K562 (cell line): ENCODE measurements at regions not wholly inside any gene's neighbourhood (a gene's known extent, or its start where the extent isn't known, plus 50 kb on each side); places are given as distances from the start of the nearest gene placed in this dataset.

ENCODE experiments used
- ATAC-seq: fragments of 200-7000 bp; cut with Tn5 transposase; 3 replicates; pipeline ENCODE4 v1.9.1; 2020; ENCODE audit warnings: moderate library complexity
- BruUV-seq: library from RNA; stranded (reverse); fragments of 400-500 nt; replicated peaks from 2 replicates; lab custom pipeline; 2021; lab: Mats Ljungman, UMichigan
- CTCF ChIA-PET: fragments of 300-600 bp; formaldehyde crosslinking; extraction: SDS; loops from one replicate; lab custom pipeline; 2021; ENCODE audit warnings: low intra/inter-chr PET ratio; lab: Yijun Ruan, JAX
- POLR2A ChIA-PET: fragments of 300-600, 350-650 bp; sonication (Branson Sonifier 250); formaldehyde crosslinking; extraction: SDS; loops from one replicate; lab custom pipeline; 2021; ENCODE audit warnings: antibody characterized with exemption, inconsistent platforms; lab: Yijun Ruan, JAX
- DNase-seq, 4 experiments: peaks; one replicate each; pipeline versions ENCODE4 v3.0.0 to v3.0.0-alpha.2; 2011 to 2018; ENCODE audit warnings: low spot score in 3 of 4, mixed read lengths in 3 of 4; ENCODE audit errors: extremely low read depth in 1 of 4
- FAIRE-seq: peaks from 2 replicates; lab custom pipeline; 2011; peaks lifted over from hg19 to GRCh38; lab: Jason Lieb, UNC
- H2AFZ ChIP-seq: 2 replicates; pipeline ENCODE4 v1.6.0; 2011; ENCODE audit warnings: low read depth, low read length, control low read depth, inconsistent platforms
- H3K27ac ChIP-seq: fragments of 200-600 bp; 3 replicates; pipeline ENCODE4 v1.8.0; 2011; ENCODE audit warnings: low read depth, mild to moderate bottlenecking, control low read depth, inconsistent platforms, low read length, moderate library complexity, mixed read lengths; ENCODE audit errors: extremely low read depth
- H3K27me3 ChIP-seq, 2 experiments: fragments of 300-600 bp in 1 of 2; 2 replicates in 1 of 2; 3 replicates in 1 of 2; pipeline versions ENCODE4 v1.6.0 to v1.8.0; 2011; ENCODE audit warnings: inconsistent platforms in 2 of 2, low read length in 2 of 2, mild to moderate bottlenecking in 1 of 2, mixed read lengths in 1 of 2, moderate library complexity in 1 of 2; ENCODE audit not compliant: control insufficient read depth in 2 of 2, insufficient read depth in 2 of 2
- H3K36me3 ChIP-seq: fragments of 300-600 bp; 3 replicates; pipeline ENCODE4 v1.8.0; 2011; ENCODE audit warnings: mild to moderate bottlenecking, low read length, inconsistent platforms; ENCODE audit not compliant: control insufficient read depth, insufficient read depth
- H3K4me1 ChIP-seq, 2 experiments: fragments of 200-600 bp in 1 of 2; replicated peaks in 1 of 2; 2 replicates in 1 of 2; 3 replicates in 1 of 2; pipeline versions ENCODE4 v1.5.1 to v1.8.0; 2011; ENCODE audit warnings: inconsistent platforms in 2 of 2, low read length in 2 of 2, mild to moderate bottlenecking in 1 of 2, mixed read lengths in 1 of 2, moderate library complexity in 1 of 2; ENCODE audit not compliant: control insufficient read depth in 2 of 2, insufficient read depth in 2 of 2
- H3K4me2 ChIP-seq: 2 replicates; pipeline ENCODE4 v1.6.1; 2011; ENCODE audit warnings: low read length, control low read depth, inconsistent platforms, mixed read lengths; ENCODE audit not compliant: insufficient read depth
- H3K4me3 ChIP-seq: fragments of 200-600 bp; sonication (generic), shearing (Covaris generic); 2 replicates; pipeline ENCODE4 v1.5.1; 2016; ENCODE audit warnings: control low read depth, inconsistent platforms
- H3K79me2 ChIP-seq: fragments of 200-600 bp; 3 replicates; pipeline ENCODE4 v1.8.0; 2011; ENCODE audit warnings: low read length, inconsistent platforms; ENCODE audit not compliant: control insufficient read depth, insufficient read depth
- H3K9ac ChIP-seq, 2 experiments: 2 replicates each; pipeline versions ENCODE4 v1.6.0 to v1.6.1; 2011; ENCODE audit warnings: low read depth in 2 of 2, low read length in 2 of 2, control low read depth in 1 of 2, inconsistent platforms in 1 of 2, mild to moderate bottlenecking in 1 of 2, mixed read lengths in 1 of 2; ENCODE audit not compliant: insufficient read depth in 1 of 2
- H3K9me1 ChIP-seq: one replicate; pipeline ENCODE4 v1.6.0; 2011; ENCODE audit warnings: inconsistent platforms, mild to moderate bottlenecking, low read length, moderate library complexity; ENCODE audit not compliant: control insufficient read depth, insufficient read depth
- H3K9me3 ChIP-seq: replicated peaks from 2 replicates; pipeline ENCODE4 v1.5.1; 2011; ENCODE audit warnings: low read depth, low read length, inconsistent platforms; ENCODE audit not compliant: control insufficient read depth, insufficient read depth
- H4K20me1 ChIP-seq: replicated peaks from 2 replicates; pipeline ENCODE4 v1.6.1; 2011; ENCODE audit warnings: low read length, inconsistent platforms, mixed read lengths; ENCODE audit not compliant: control insufficient read depth, insufficient read depth
- EHMT2 ChIP-seq: fragments of 450-650 bp; IDR thresholded peaks from 2 replicates; pipeline ENCODE4 v1.6.1; 2018; ENCODE audit warnings: antibody characterized with exemption
- MAZ ChIP-seq, 2 experiments: fragments of 450-650 bp in 1 of 2; sonication (generic) in 1 of 2; formaldehyde crosslinking; IDR thresholded peaks in 1 of 2; conservative IDR thresholded peaks in 1 of 2; 2 replicates each; pipeline versions ENCODE4 v1.4.0 to v1.5.0; 2020; ENCODE audit warnings: mild to moderate bottlenecking in 1 of 2, missing genetic modification reagents in 1 of 2
- MIER1 ChIP-seq: fragments of 450-650 bp; IDR thresholded peaks from 2 replicates; pipeline ENCODE4 v1.6.1; 2016; ENCODE audit warnings: antibody characterized with exemption, mild to moderate bottlenecking, low read depth
- PRMT5 ChIP-seq: sonication (generic); formaldehyde crosslinking; IDR thresholded peaks from 2 replicates; pipeline ENCODE4 v1.5.0; 2020; ENCODE audit warnings: missing genetic modification reagents
- SLC30A9 ChIP-seq: fragments of 250-450 bp; sonication (Bioruptor Pico); IDR thresholded peaks from 2 replicates; pipeline ENCODE4 v1.8.0; 2022; ENCODE audit warnings: mild to moderate bottlenecking, moderate library complexity
- TAF9B ChIP-seq: fragments of 450-650 bp; IDR thresholded peaks from 2 replicates; pipeline ENCODE4 v1.6.1; 2018; ENCODE audit warnings: mild to moderate bottlenecking; ENCODE audit not compliant: partially characterized antibody
- USF2 ChIP-seq: sonication (generic); formaldehyde crosslinking; IDR thresholded peaks from 2 replicates; pipeline ENCODE4 v1.5.0; 2020; ENCODE audit warnings: missing genetic modification reagents
- ZNF239 ChIP-seq: fragments of 250-450 bp; sonication (Bioruptor Pico); IDR thresholded peaks from 2 replicates; pipeline ENCODE4 v1.4.0; 2020; ENCODE audit warnings: mild to moderate bottlenecking
- ZNF431 ChIP-seq: sonication (generic); formaldehyde crosslinking; IDR thresholded peaks from 2 replicates; pipeline ENCODE4 v1.8.0; 2022; ENCODE audit warnings: mild to moderate bottlenecking, missing genetic modification reagents
- ZNF766 ChIP-seq: fragments of 200-800 bp; sonication (Bioruptor generic); conservative IDR thresholded peaks from 2 replicates; pipeline ENCODE4 v1.6.1; 2016; ENCODE audit warnings: missing genetic modification characterization, missing compliant biosample characterization
- WGBS: fragments of 100-300 bp; shearing (Covaris generic); methylation state at CpG from one replicate; pipeline ENCODE4 v1.1.6; 2016; ENCODE audit warnings: low coverage, mixed read lengths; ENCODE audit not compliant: insufficient coverage; ENCODE audit errors: missing lambda C conversion rate; 5-methylcytosine and 5-hydroxymethylcytosine counted together
- in situ Hi-C: fragments of 300-500 bp; cut with MboI; formaldehyde crosslinking; loops from 4 replicates; pipeline ENCODE4 v1.15.0; 2018; ENCODE audit warnings: inconsistent platforms, mixed read lengths
- intact Hi-C: fragments of 100-400 bp; cut with micrococcal nuclease; formaldehyde crosslinking; loops from 2 replicates; pipeline ENCODE4 v1.14.2; 2022
- TF ChIP-seq, protein P1 (sequence below): fragments of 450-650 bp; formaldehyde crosslinking; IDR thresholded peaks from 2 replicates; pipeline ENCODE4 v1.4.0; 2020; ENCODE audit warnings: mild to moderate bottlenecking, mixed read lengths
- TF ChIP-seq, protein P2 (sequence below): sonication (generic); formaldehyde crosslinking; IDR thresholded peaks from 2 replicates; pipeline ENCODE4 v1.8.0; 2022; ENCODE audit warnings: mild to moderate bottlenecking, missing genetic modification reagents

GRCh38 chr17:34798581-34798980 lies 162.7 kb downstream of the CCT6B start:
- in situ Hi-C loops = no loop called here
- intact Hi-C loops = no loop called here
- Histone ChIP-seq H3K4me1 (no peaks in the 10 kb centered on the region), H3K36me3 (no peaks in the 10 kb centered on the region), H3K27ac (no peak overlapping the region), H3K4me2 (no peak overlapping the region), H4K20me1 (peaks cover 5% of the 10 kb centered on the region; the same call in 1 of the 2 replicates), H3K27me3 (no peaks in the 10 kb centered on the region), H2AFZ (no peak overlapping the region), H3K9me1 (no peaks in the 10 kb centered on the region), H3K4me3 (no peak overlapping the region), H3K79me2 (no peaks in the 10 kb centered on the region), H3K9me3 (no peaks in the 10 kb centered on the region), H3K9ac (no peak overlapping the region)
- no peak for DNase-seq
- POLR2A ChIA-PET = no interaction called here
- BruUV-seq = no TSS peak
- no peak for ATAC-seq
- CTCF ChIA-PET = no interaction called here
- TF ChIP-seq ZNF239 (CRISPR knock-in tag) (no peak), SLC30A9 (CRISPR knock-in tag) (no peak)
- TF ChIP-seq, protein P1, sequence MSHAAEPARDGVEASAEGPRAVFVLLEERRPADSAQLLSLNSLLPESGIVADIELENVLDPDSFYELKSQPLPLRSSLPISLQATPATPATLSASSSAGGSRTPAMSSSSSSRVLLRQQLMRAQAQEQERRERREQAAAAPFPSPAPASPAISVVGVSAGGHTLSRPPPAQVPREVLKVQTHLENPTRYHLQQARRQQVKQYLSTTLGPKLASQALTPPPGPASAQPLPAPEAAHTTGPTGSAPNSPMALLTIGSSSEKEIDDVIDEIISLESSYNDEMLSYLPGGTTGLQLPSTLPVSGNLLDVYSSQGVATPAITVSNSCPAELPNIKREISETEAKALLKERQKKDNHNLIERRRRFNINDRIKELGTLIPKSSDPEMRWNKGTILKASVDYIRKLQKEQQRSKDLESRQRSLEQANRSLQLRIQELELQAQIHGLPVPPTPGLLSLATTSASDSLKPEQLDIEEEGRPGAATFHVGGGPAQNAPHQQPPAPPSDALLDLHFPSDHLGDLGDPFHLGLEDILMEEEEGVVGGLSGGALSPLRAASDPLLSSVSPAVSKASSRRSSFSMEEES (CRISPR knock-in tag) = no peak
- no peak for FAIRE-seq

GRCh38 chr17:34797720-34798119 lies 163.5 kb downstream of the CCT6B start:
- POLR2A ChIA-PET = interaction anchor here (0.6 kb wide), 1 partner anchor 88 kb away, joined by 4 read pairs; no protein-coding TSS in a partner anchor
- DNase-seq = peak; percentile 42 to 75 (median 66)
- TF ChIP-seq USF2 (CRISPR knock-in tag) (0 out of 2 replicates have a peak, but pooled peaks have one; percentile 7), ZNF766 (0 out of 2 replicates have a peak, but pooled peaks have one; percentile 37), TAF9B (no peak), EHMT2 (peak; percentile 96), PRMT5 (CRISPR knock-in tag) (peak; percentile 31; the same call in 1 of the 2 replicates), MIER1 (peak; percentile 92), MAZ (CRISPR knock-in tag; conservative IDR thresholded peaks at IDR 0.05 in 1 of 2, IDR thresholded peaks at IDR 0.05 in 1 of 2) (0 out of 4 replicates have a peak, but pooled peaks of 1 of the 2 experiments have one; percentile 15), ZNF431 (CRISPR knock-in tag) (no peak)
- TF ChIP-seq, protein P2, sequence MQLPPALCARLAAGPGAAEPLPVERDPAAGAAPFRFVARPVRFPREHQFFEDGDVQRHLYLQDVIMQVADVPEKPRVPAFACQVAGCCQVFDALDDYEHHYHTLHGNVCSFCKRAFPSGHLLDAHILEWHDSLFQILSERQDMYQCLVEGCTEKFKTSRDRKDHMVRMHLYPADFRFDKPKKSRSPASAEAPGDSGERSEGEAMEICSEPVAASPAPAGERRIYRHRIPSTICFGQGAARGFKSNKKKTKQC (CRISPR knock-in tag) = no peak

More at GRCh38 chr17:34797720-34798119, 163.5 kb downstream of the CCT6B start:
- Histone ChIP-seq H3K4me1 (no peaks in the 10 kb centered on the region), H2AFZ (no peak overlapping the region), H3K27me3 (no peaks in the 10 kb centered on the region), H3K36me3 (no peaks in the 10 kb centered on the region), H3K9me1 (no peaks in the 10 kb centered on the region), H3K9me3 (no peaks in the 10 kb centered on the region), H3K4me3 (no peak overlapping the region), H3K27ac (no peak overlapping the region), H3K4me2 (no peak overlapping the region), H4K20me1 (peaks cover 5% of the 10 kb centered on the region; the same call in 1 of the 2 replicates), H3K79me2 (no peaks in the 10 kb centered on the region), H3K9ac (no peak overlapping the region)
- intact Hi-C loops (no loop called here), in situ Hi-C loops (no loop called here)
- CTCF ChIA-PET = no interaction called here
- BruUV-seq = no TSS peak
- FAIRE-seq (peak; percentile 40), ATAC-seq (peak; percentile 74)
- WGBS = 0% methylated on average over 10 of the region's 10 CpGs
